ENCODE measurements at regions not wholly inside any gene's neighbourhood (a gene's known extent, or its start where the extent isn't known, plus 50 kb on each side); places are given as distances from the start of the nearest gene placed in this dataset.

GRCh38 chr18:78765142-78765541, 214.5 kb upstream of the SALL3 start:
- no peak for DNase-seq (ENCODE audit: low read depth)

GRCh38 chr18:78765637-78766281, 213.9 kb upstream of the SALL3 start:
- H3K4me3 ChIP-seq (ENCODE audit: low read depth, low read length), result no peak overlapping the region
- TF ChIP-seq MYC (IDR thresholded peaks at IDR 0.05; ENCODE audit: low read depth, low read length) (no peak), MAX (IDR thresholded peaks at IDR 0.05; ENCODE audit: low read depth, low read length) (no peak), POLR2A (IDR thresholded peaks at IDR 0.05; ENCODE audit: extremely low read depth, insufficient read length) (no peak)
- TF ChIP-seq, protein P1, sequence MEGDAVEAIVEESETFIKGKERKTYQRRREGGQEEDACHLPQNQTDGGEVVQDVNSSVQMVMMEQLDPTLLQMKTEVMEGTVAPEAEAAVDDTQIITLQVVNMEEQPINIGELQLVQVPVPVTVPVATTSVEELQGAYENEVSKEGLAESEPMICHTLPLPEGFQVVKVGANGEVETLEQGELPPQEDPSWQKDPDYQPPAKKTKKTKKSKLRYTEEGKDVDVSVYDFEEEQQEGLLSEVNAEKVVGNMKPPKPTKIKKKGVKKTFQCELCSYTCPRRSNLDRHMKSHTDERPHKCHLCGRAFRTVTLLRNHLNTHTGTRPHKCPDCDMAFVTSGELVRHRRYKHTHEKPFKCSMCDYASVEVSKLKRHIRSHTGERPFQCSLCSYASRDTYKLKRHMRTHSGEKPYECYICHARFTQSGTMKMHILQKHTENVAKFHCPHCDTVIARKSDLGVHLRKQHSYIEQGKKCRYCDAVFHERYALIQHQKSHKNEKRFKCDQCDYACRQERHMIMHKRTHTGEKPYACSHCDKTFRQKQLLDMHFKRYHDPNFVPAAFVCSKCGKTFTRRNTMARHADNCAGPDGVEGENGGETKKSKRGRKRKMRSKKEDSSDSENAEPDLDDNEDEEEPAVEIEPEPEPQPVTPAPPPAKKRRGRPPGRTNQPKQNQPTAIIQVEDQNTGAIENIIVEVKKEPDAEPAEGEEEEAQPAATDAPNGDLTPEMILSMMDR (IDR thresholded peaks at IDR 0.05; ENCODE audit: low read depth, low read length), result no peak
- DNase-seq (ENCODE audit: low read depth), result no peak

More at GRCh38 chr18:78765142-78765541, 214.5 kb upstream of the SALL3 start:
- H3K4me3 ChIP-seq (ENCODE audit: low read depth, low read length), result no peak overlapping the region
- no peak for TF ChIP-seq POLR2A (IDR thresholded peaks at IDR 0.05; ENCODE audit: extremely low read depth, insufficient read length)
- no peak for TF ChIP-seq MAX (IDR thresholded peaks at IDR 0.05; ENCODE audit: low read depth, low read length)
- TF ChIP-seq, protein P1 (IDR thresholded peaks at IDR 0.05; ENCODE audit: low read depth, low read length), result no peak
- TF ChIP-seq MYC (IDR thresholded peaks at IDR 0.05; ENCODE audit: low read depth, low read length), result no peak

DNA sequence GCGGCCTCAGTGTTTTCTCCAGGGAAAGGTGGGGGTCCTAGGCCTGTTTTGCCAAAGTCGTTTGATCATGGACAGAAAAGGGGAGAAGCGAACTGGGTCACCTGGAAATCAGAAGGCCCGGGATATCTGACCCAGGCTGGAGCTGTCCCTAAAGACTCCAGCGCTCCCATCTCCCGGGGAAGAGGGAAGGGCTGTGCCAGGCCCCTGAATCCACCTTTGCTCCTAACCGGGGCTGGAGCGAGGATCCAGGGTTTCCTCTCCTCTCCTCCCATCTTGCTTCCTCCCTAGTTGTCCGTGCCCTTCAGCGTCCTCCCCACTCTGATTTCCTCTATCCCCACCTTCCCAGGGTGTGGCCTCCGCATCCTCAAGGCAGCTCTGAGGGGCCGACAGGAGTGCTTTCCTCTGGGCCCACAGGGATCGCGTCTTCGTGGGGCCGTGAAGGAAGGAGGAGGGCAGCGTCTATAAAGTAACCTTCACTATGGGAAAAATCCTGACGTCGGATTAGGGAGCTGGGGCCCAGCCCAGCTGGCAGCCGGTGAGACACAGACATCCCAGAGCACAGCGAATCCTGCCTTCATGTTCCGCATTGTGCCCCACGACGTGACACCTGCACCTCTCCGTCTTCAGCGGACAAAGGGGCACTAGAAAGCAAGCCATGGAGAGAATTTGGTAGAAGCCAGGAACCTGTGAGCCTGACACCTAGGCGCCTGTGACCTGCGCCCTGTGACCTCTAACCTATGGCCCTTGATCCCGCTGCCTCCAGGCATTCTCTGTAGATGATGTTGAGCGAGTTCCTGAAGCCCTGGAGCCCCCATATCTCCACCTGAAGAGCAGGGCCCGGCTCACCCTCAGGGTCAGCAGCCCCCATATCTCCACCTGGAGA, 212.7 kb upstream of the SALL3 start:
- no peak overlapping the region for H3K4me3 ChIP-seq (ENCODE audit: low read depth, low read length)
- TF ChIP-seq, protein P1 (IDR thresholded peaks at IDR 0.05; ENCODE audit: low read depth, low read length), result no peak
- TF ChIP-seq MAX (IDR thresholded peaks at IDR 0.05; ENCODE audit: low read depth, low read length) (no peak), MYC (IDR thresholded peaks at IDR 0.05; ENCODE audit: low read depth, low read length) (no peak), POLR2A (IDR thresholded peaks at IDR 0.05; ENCODE audit: extremely low read depth, insufficient read length) (no peak)
- DNase-seq (ENCODE audit: low read depth), result no peak

- TF ChIP-seq MAX (IDR thresholded peaks at IDR 0.05; ENCODE audit: low read depth, low read length) (no peak), POLR2A (IDR thresholded peaks at IDR 0.05; ENCODE audit: extremely low read depth, insufficient read length) (no peak), MYC (IDR thresholded peaks at IDR 0.05; ENCODE audit: low read depth, low read length) (no peak)
- TF ChIP-seq, protein P1 (IDR thresholded peaks at IDR 0.05; ENCODE audit: low read depth, low read length), result no peak
- no peak for DNase-seq (ENCODE audit: low read depth)
- H3K4me3 ChIP-seq (ENCODE audit: low read depth, low read length), result no peak overlapping the region
Observed at GRCh38 chr18:78767648-78768071, 212.0 kb upstream of the SALL3 start.

DNA sequence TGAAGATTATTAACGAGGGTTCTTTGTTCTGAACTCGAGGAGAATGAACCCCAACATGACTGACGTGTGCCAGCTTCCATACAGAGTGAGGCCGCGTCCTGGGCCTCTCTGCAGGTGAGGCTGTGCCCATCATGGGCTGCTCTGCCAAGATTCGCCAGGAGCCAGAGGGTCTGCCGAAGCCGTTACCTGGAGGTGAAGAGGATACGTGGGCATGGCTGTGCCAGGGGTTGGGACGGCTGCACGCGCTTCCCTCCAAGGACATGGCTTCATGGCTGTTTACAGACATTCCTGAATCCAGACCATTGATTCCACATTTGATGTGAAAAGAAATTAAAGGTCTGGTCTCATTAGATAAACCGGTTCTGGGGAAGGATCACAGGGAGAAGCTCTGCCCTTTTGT, 211.4 kb upstream of the SALL3 start:
- no peak for DNase-seq (ENCODE audit: low read depth)
- TF ChIP-seq MYC (IDR thresholded peaks at IDR 0.05; ENCODE audit: low read depth, low read length) (no peak), MAX (IDR thresholded peaks at IDR 0.05; ENCODE audit: low read depth, low read length) (no peak), POLR2A (IDR thresholded peaks at IDR 0.05; ENCODE audit: extremely low read depth, insufficient read length) (no peak)
- TF ChIP-seq, protein P1 (IDR thresholded peaks at IDR 0.05; ENCODE audit: low read depth, low read length), result no peak
- no peak overlapping the region for H3K4me3 ChIP-seq (ENCODE audit: low read depth, low read length)
